ENCODE measurements at regions not wholly inside any gene's neighbourhood (a gene's known extent, or its start where the extent isn't known, plus 50 kb on each side); places are given as distances from the start of the nearest gene placed in this dataset.

GRCh38 chr13:72314210-72314609 is 413.2 kb downstream of the MZT1 start:
- TF ChIP-seq POLR2A (IDR thresholded peaks at IDR 0.05; ENCODE audit: low read depth, low read length) (no peak), POLR2AphosphoS5 (IDR thresholded peaks at IDR 0.05; ENCODE audit: low read depth, low read length) (no peak), TAF1 (IDR thresholded peaks at IDR 0.05; ENCODE audit: borderline replicate concordance, low read depth, low read length) (no peak)
